Occipital lobe (tissue), 1 donor: ENCODE measurements at regions not wholly inside any gene's neighbourhood (a gene's known extent, or its start where the extent isn't known, plus 50 kb on each side); places are given as distances from the start of the nearest gene placed in this dataset.

ENCODE experiments used
- DNase-seq: peaks from one replicate; lab custom pipeline; 2025; lab: John Stamatoyannopoulos, UW

- DNase-seq, result no peak
Measured at GRCh38 chr5:100479079-100479688, 56.0 kb upstream of the FAM174A start.

GRCh38 chr5:100472091-100472490 lies 63.1 kb upstream of the FAM174A start:
- no peak for DNase-seq

GRCh38 chr5:100469767-100470166 lies 65.4 kb upstream of the FAM174A start:
- DNase-seq, result no peak

GRCh38 chr5:100464418-100464817 lies 70.8 kb upstream of the FAM174A start:
- DNase-seq, result no peak

- no peak for DNase-seq
Measured at GRCh38 chr5:100456615-100457014, 78.6 kb upstream of the FAM174A start.

GRCh38 chr5:100452126-100452525 lies 83.0 kb upstream of the FAM174A start:
- no peak for DNase-seq

- no peak for DNase-seq
Measured at GRCh38 chr5:100448111-100448528, 87.1 kb upstream of the FAM174A start.

GRCh38 chr5:100446879-100447430 lies 88.2 kb upstream of the FAM174A start:
- DNase-seq, result no peak

- DNase-seq, result no peak
Measured at GRCh38 chr5:100444961-100445360, 90.2 kb upstream of the FAM174A start.

- no peak for DNase-seq
Measured at GRCh38 chr5:100434815-100435214, 100.4 kb upstream of the FAM174A start.

- no peak for DNase-seq
Measured at GRCh38 chr5:100432741-100433140, 102.4 kb upstream of the FAM174A start.

- DNase-seq, result no peak
Measured at GRCh38 chr5:100430268-100431195, 104.6 kb upstream of the FAM174A start.

- DNase-seq, result no peak
Measured at GRCh38 chr5:100424787-100425186, 110.4 kb upstream of the FAM174A start.

GRCh38 chr5:100424017-100424416 lies 111.2 kb upstream of the FAM174A start:
- no peak for DNase-seq

GRCh38 chr5:100423330-100423729 lies 111.8 kb upstream of the FAM174A start:
- DNase-seq, result no peak

- DNase-seq, result no peak
Measured at GRCh38 chr5:100421360-100421759, 113.8 kb upstream of the FAM174A start.

- no peak for DNase-seq
Measured at GRCh38 chr5:100418231-100418630, 116.9 kb upstream of the FAM174A start.

GRCh38 chr5:100409660-100410151 lies 125.5 kb upstream of the FAM174A start:
- DNase-seq, result no peak

- no peak for DNase-seq
Measured at GRCh38 chr5:100407053-100407452, 128.1 kb upstream of the FAM174A start.

GRCh38 chr5:100406640-100407039 lies 128.5 kb upstream of the FAM174A start:
- no peak for DNase-seq

GRCh38 chr5:100402071-100402470 lies 133.1 kb upstream of the FAM174A start:
- no peak for DNase-seq

- no peak for DNase-seq
Measured at GRCh38 chr5:100401149-100401548, 134.0 kb upstream of the FAM174A start.
